Medulla oblongata (tissue), 1 donor: ENCODE measurements at regions not wholly inside any gene's neighbourhood (a gene's known extent, or its start where the extent isn't known, plus 50 kb on each side); places are given as distances from the start of the nearest gene placed in this dataset.
"Not testable (repeated sequence)": the region's sequence is repeated elsewhere in the genome, so short reads cannot be mapped to it uniquely, and the experiment has no call there.

ENCODE experiments used
- DNase-seq: peaks from one replicate; pipeline ENCODE4 v3.0.0-alpha.2; 2015; ENCODE audit errors: extremely low spot score

- no peak for DNase-seq
Measured at GRCh38 chr17:53633856-53634255, 188.9 kb upstream of the KIF2B start.

GRCh38 chr17:53631486-53631885 is 191.2 kb upstream of the KIF2B start:
- no peak for DNase-seq

- DNase-seq = no peak
Measured at GRCh38 chr17:53630638-53631037, 192.1 kb upstream of the KIF2B start.

GRCh38 chr17:53630115-53630514 is 192.6 kb upstream of the KIF2B start:
- no peak for DNase-seq

GRCh38 chr17:53629188-53629587 is 193.5 kb upstream of the KIF2B start:
- no peak for DNase-seq

GRCh38 chr17:53628011-53628410 is 194.7 kb upstream of the KIF2B start:
- no peak for DNase-seq

GRCh38 chr17:53627511-53627910 is 195.2 kb upstream of the KIF2B start:
- DNase-seq = no peak

GRCh38 chr17:53626286-53626685 is 196.4 kb upstream of the KIF2B start:
- DNase-seq = no peak

GRCh38 chr17:53619025-53619424 is 203.7 kb upstream of the KIF2B start:
- no peak for DNase-seq

- DNase-seq = not testable (repeated sequence)
Measured at GRCh38 chr17:53608208-53608607, 214.5 kb upstream of the KIF2B start.

- DNase-seq = no peak
Measured at GRCh38 chr17:53607475-53607874, 215.3 kb upstream of the KIF2B start.

GRCh38 chr17:53588317-53588716 is 234.4 kb upstream of the KIF2B start:
- DNase-seq = no peak

- DNase-seq = no peak
Measured at GRCh38 chr17:53574038-53574437, 248.7 kb upstream of the KIF2B start.

- no peak for DNase-seq
Measured at GRCh38 chr17:53571342-53571741, 251.4 kb upstream of the KIF2B start.

- DNase-seq = no peak
Measured at GRCh38 chr17:53570731-53571130, 252.0 kb upstream of the KIF2B start.

- DNase-seq = no peak
Measured at GRCh38 chr17:53560953-53561352, 261.8 kb upstream of the KIF2B start.

GRCh38 chr17:53548252-53548651 is 274.5 kb upstream of the KIF2B start:
- no peak for DNase-seq

- no peak for DNase-seq
Measured at GRCh38 chr17:53543472-53543871, 279.3 kb upstream of the KIF2B start.

- no peak for DNase-seq
Measured at GRCh38 chr17:53538129-53538617, 284.6 kb upstream of the KIF2B start.

- no peak for DNase-seq
Measured at GRCh38 chr17:53527473-53527872, 295.3 kb upstream of the KIF2B start.

GRCh38 chr17:53525590-53525989 is 297.1 kb upstream of the KIF2B start:
- no peak for DNase-seq

GRCh38 chr17:53516636-53517035 is 306.1 kb upstream of the KIF2B start:
- DNase-seq = no peak

GRCh38 chr17:53499277-53499676 is 323.4 kb upstream of the KIF2B start:
- DNase-seq = no peak

- no peak for DNase-seq
Measured at GRCh38 chr17:53496356-53496755, 326.4 kb upstream of the KIF2B start.

GRCh38 chr17:53492532-53492931 is 330.2 kb upstream of the KIF2B start:
- no peak for DNase-seq
